AG09319 (cell line): ENCODE measurements at regions not wholly inside any gene's neighbourhood (a gene's known extent, or its start where the extent isn't known, plus 50 kb on each side); places are given as distances from the start of the nearest gene placed in this dataset.

ENCODE experiments used
- DNase-seq: peaks from one replicate; pipeline ENCODE4 v3.0.0-alpha.2; 2010; ENCODE audit warnings: low read depth; ENCODE audit errors: extremely low read depth
- TF ChIP-seq, protein P1 (sequence below): IDR thresholded peaks from 2 replicates; pipeline ENCODE4 v1.5.1; 2011; ENCODE audit warnings: low read depth, mild to moderate bottlenecking, inconsistent platforms, low read length, moderate library complexity

DNA sequence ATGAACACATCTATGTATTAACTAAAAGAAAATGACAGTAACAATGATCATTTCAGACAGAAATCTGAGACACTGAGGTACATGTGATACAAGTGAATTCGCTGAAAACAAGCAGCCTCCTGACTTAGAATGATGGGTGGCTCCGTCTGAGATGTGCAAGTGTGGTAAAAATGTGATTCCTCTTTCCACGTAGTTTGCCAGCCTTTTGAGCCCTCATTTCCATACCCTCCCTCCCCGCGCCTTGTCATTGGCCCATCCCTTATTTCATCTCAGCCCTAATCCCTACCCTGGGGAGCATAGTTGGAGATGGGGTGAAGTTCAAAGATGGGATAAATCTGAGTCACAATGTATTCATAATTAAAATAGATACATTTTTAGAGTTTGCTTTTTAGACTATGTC lies 107.8 kb downstream of the BMP4 start:
- TF ChIP-seq, protein P1, sequence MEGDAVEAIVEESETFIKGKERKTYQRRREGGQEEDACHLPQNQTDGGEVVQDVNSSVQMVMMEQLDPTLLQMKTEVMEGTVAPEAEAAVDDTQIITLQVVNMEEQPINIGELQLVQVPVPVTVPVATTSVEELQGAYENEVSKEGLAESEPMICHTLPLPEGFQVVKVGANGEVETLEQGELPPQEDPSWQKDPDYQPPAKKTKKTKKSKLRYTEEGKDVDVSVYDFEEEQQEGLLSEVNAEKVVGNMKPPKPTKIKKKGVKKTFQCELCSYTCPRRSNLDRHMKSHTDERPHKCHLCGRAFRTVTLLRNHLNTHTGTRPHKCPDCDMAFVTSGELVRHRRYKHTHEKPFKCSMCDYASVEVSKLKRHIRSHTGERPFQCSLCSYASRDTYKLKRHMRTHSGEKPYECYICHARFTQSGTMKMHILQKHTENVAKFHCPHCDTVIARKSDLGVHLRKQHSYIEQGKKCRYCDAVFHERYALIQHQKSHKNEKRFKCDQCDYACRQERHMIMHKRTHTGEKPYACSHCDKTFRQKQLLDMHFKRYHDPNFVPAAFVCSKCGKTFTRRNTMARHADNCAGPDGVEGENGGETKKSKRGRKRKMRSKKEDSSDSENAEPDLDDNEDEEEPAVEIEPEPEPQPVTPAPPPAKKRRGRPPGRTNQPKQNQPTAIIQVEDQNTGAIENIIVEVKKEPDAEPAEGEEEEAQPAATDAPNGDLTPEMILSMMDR, result no peak
- DNase-seq, result no peak

DNA sequence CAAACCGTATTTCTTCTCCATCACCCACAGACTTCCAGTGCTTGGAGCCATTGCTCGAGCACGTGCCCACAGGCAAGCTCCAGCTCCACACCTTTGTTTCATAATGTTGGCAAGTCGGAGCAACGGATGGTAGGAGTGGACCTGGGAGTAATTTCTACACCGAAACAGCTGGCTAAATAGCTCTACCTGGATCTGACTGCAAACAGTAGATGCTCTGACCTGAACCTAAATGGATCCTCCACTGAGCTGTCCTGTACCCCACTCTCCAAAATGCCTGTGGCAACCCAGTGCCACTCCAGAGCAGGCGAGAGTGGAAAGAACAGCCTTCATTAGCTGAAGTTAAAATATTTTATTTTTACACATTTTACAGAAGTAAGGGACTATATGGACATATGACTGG lies 108.7 kb downstream of the BMP4 start:
- DNase-seq, result no peak
- TF ChIP-seq, protein P1, result no peak

- no peak for DNase-seq
- TF ChIP-seq, protein P1, result no peak
Observed at GRCh38 chr14:53847057-53847456, 109.6 kb downstream of the BMP4 start.

DNA sequence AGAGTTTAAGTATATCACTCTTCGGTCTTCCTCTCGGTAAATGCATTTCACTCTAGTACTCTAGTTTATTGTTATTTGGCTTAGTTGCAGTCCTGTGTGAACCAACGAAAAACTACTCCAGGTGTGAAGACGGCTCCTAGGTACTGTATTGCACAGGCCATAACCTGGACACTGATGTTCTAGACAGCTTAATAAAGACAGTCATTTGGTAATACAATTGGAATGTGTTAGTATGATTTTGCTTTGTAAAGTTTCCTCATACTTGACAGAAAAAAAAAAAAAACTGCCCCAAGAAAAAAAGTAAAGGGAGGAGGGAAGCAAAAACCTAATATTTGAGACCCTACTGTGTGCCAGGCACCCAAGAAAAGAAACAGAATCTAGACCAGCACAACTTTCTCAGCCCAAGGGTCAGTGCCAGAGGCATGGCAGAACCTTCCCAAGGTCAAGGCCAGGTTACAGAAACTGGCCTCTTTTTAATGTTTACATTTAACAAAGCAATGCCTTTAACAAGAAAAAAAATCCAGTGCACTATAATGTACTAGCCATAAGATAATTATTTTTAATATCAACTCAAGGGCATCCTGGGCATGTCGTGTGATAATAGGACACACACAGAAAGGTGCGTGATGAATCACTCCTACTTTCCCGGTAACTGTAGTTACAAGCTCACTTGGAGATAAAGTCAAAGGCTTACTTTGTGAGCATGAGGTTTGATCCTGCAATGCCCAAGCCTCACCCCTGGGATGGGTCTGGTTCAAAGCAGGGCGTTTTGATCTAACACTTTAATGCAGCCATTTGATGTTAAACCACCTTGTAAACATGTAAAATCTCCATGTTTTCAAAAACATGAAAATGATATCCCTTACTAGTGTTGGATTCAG lies 110.6 kb downstream of the BMP4 start:
- TF ChIP-seq, protein P1, result no peak
- no peak for DNase-seq

DNA sequence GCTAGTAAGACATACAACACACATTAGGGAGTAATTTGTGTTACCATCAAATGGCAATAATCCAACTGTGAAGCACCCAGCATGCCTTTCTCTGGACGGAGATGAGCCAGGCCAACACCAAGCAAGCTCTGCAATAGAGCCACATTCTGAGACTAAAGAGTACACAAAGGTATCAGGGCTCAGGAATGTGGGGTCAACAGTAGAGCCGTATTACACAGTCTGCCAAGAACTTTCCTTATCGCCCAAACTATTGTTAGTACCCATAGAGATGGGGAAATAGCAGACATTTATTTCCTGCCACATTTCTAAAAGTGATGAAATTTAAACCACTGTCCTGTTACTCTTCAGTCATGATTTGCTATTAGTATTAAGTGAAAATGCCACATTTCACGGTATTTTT lies 113.7 kb downstream of the BMP4 start:
- TF ChIP-seq, protein P1, result no peak
- DNase-seq, result no peak

DNA sequence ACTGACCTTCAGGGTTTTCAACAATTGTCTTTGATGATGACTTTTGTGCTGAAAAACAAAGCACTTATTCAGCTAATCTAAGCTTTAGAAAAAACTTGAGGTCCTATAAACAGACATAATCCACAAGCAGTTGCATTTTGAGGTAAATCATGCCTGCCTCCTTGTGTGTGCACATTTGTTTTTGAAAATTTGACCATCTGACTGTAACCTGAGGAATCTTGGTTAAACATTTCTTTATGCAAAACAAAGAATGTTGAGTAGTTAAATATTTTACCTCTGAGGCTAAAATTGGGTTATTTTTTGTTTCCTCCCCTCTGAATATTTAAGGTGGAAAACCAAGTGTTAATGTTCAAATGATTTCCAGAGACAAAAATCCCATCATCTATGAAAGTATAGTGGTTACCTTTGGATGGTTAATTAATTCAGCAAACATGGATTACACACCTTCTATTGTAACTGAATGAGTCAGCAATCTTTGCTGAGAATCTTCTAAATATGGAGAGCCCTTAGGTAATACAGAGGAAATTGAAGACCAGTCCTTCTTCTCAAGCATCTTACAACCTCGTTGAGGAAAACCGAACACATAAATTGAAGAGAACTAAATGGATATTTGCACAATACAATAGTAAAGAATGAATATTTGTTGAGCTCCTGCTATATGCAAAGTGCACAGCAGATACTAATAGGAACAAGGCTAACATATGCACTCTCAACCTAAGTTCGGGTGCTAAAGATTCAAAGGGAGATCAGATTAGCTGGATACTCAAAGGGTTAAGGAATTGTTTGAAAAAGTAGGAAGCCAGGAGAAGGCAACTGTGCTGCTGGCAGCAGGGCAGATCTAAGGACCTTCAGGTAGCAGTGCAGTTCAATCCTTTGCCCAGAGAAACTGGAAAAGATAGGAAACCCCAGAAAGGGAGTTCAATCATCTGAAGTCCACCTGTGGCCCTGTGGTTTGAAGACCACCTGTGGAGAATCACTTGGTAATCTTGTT lies 115.2 kb downstream of the BMP4 start:
- no peak for DNase-seq
- TF ChIP-seq, protein P1, result no peak

GRCh38 chr14:53840444-53840843 lies 116.2 kb downstream of the BMP4 start:
- TF ChIP-seq, protein P1, result no peak
- DNase-seq, result no peak
